NCI-H146 treated with DMSO at 0.1 percent for 48 hours (cell line): ENCODE measurements at regions not wholly inside any gene's neighbourhood (a gene's known extent, or its start where the extent isn't known, plus 50 kb on each side); places are given as distances from the start of the nearest gene placed in this dataset.
"Not testable (repeated sequence)": the region's sequence is repeated elsewhere in the genome, so short reads cannot be mapped to it uniquely, and the experiment has no call there.

Experiments
- DNase-seq: peaks from one replicate; lab custom pipeline; 2025; ENCODE audit not compliant: unreplicated experiment; lab: John Stamatoyannopoulos, UW

GRCh38 chr2:128414351-128414750 lies 95.7 kb upstream of the HS6ST1 start:
- no peak for DNase-seq

- DNase-seq, result no peak
Observed at GRCh38 chr2:128414946-128415778, 96.5 kb upstream of the HS6ST1 start.

GRCh38 chr2:128415779-128416061 lies 97.1 kb upstream of the HS6ST1 start:
- DNase-seq, result no peak

GRCh38 chr2:128416109-128416785 lies 97.6 kb upstream of the HS6ST1 start:
- no peak for DNase-seq

GRCh38 chr2:128416806-128417205 lies 98.1 kb upstream of the HS6ST1 start:
- no peak for DNase-seq

GRCh38 chr2:128417264-128417663 lies 98.6 kb upstream of the HS6ST1 start:
- DNase-seq, result not testable (repeated sequence)

GRCh38 chr2:128420131-128420530 lies 101.5 kb upstream of the HS6ST1 start:
- DNase-seq, result no peak

- no peak for DNase-seq
Observed at GRCh38 chr2:128420776-128421175, 102.1 kb upstream of the HS6ST1 start.

- no peak for DNase-seq
Observed at GRCh38 chr2:128421286-128421685, 102.6 kb upstream of the HS6ST1 start.

GRCh38 chr2:128421861-128422311 lies 103.2 kb upstream of the HS6ST1 start:
- no peak for DNase-seq

- no peak for DNase-seq
Observed at GRCh38 chr2:128422571-128422970, 103.9 kb upstream of the HS6ST1 start.

GRCh38 chr2:128423788-128424165 lies 105.1 kb upstream of the HS6ST1 start:
- no peak for DNase-seq

GRCh38 chr2:128424406-128425171 lies 105.9 kb upstream of the HS6ST1 start:
- no peak for DNase-seq

- no peak for DNase-seq
Observed at GRCh38 chr2:128425216-128425615, 106.5 kb upstream of the HS6ST1 start.

GRCh38 chr2:128425731-128426620 lies 107.3 kb upstream of the HS6ST1 start:
- DNase-seq, result no peak

- DNase-seq, result no peak
Observed at GRCh38 chr2:128427413-128427755, 108.7 kb upstream of the HS6ST1 start.

- DNase-seq, result no peak
Observed at GRCh38 chr2:128428415-128428814, 109.7 kb upstream of the HS6ST1 start.

GRCh38 chr2:128432423-128432822 lies 113.8 kb upstream of the HS6ST1 start:
- DNase-seq, result no peak

- DNase-seq, result no peak
Observed at GRCh38 chr2:128433911-128434550, 115.4 kb upstream of the HS6ST1 start.
